A549 (cell line): ENCODE measurements at regions not wholly inside any gene's neighbourhood (a gene's known extent, or its start where the extent isn't known, plus 50 kb on each side); places are given as distances from the start of the nearest gene placed in this dataset.

Experiments used
- ATAC-seq, 2 experiments: fragments of 200-7000 bp in 1 of 2; fragments of >200 bp in 1 of 2; cut with Nextera tagmentation in 1 of 2; cut with Tn5 transposase in 1 of 2; 3 replicates each; pipeline versions ENCODE4 v1.8.0 to v1.9.1; 2018 to 2020; ENCODE audit warnings: mild to moderate bottlenecking in 1 of 2, moderate library complexity in 1 of 2
- CTCF ChIA-PET: fragments of 300-600 bp; sonication (Branson Sonifier 250); formaldehyde crosslinking; extraction: SDS; loops from one replicate; lab custom pipeline; 2021; ENCODE audit warnings: antibody characterized with exemption, inconsistent platforms; lab: Yijun Ruan, JAX
- POLR2A ChIA-PET: fragments of 350-600 bp; formaldehyde crosslinking; extraction: SDS; loops from one replicate; lab custom pipeline; 2021; ENCODE audit warnings: antibody characterized with exemption, inconsistent platforms; lab: Yijun Ruan, JAX
- DNase-seq, 2 experiments: peaks; one replicate each; pipeline versions ENCODE4 v3.0.0 to v3.0.0-alpha.2; 2011 to 2016; ENCODE audit warnings: low read depth in 1 of 2, low spot score in 1 of 2
- FAIRE-seq: peaks from 2 replicates; lab custom pipeline; 2011; peaks lifted over from hg19 to GRCh38; lab: Jason Lieb, UNC
- H3K27ac ChIP-seq, 2 experiments: fragments of >200 bp; sonication (Bioruptor Twin); formaldehyde crosslinking; 3 replicates each; pipeline ENCODE4 v1.5.1; 2016 to 2017
- H3K4me1 ChIP-seq: fragments of >200 bp; sonication (Bioruptor Twin); formaldehyde crosslinking; 3 replicates; pipeline ENCODE4 v1.6.1; 2016
- H3K4me2 ChIP-seq: fragments of >200 bp; sonication (Bioruptor Twin); formaldehyde crosslinking; 3 replicates; pipeline ENCODE4 v1.6.1; 2016
- H3K4me3 ChIP-seq: fragments of >200 bp; sonication (Bioruptor Twin); formaldehyde crosslinking; 3 replicates; pipeline ENCODE4 v1.5.1; 2016
- H3K9me3 ChIP-seq: fragments of >200 bp; sonication (Bioruptor Twin); formaldehyde crosslinking; 3 replicates; pipeline ENCODE4 v1.6.1; 2016
- CBX2 ChIP-seq: fragments of 200-600 bp; sonication (generic); IDR thresholded peaks from 2 replicates; pipeline ENCODE4 v1.6.1; 2016; ENCODE audit warnings: low read depth, mild to moderate bottlenecking, borderline replicate concordance
- CBX8 ChIP-seq: fragments of 200-600 bp; sonication (generic); IDR thresholded peaks from 2 replicates; pipeline ENCODE4 v1.6.1; 2016
- EP300 ChIP-seq, 2 experiments: fragments of >200 bp; sonication (Bioruptor Twin); formaldehyde crosslinking; IDR thresholded peaks; 2 replicates in 1 of 2; 3 replicates in 1 of 2; pipeline ENCODE4 v1.6.1; 2016 to 2017
- FOSB ChIP-seq: fragments of 250-450 bp; sonication (Bioruptor Pico); IDR thresholded peaks from 2 replicates; pipeline ENCODE4 v1.5.0; 2020; ENCODE audit warnings: mild to moderate bottlenecking, moderate library complexity
- GATA3 ChIP-seq: IDR thresholded peaks from 2 replicates; pipeline ENCODE4 v1.6.1; 2012; ENCODE audit warnings: borderline replicate concordance
- HEYL ChIP-seq: fragments of 250-450 bp; sonication (Bioruptor Pico); IDR thresholded peaks from 2 replicates; pipeline ENCODE4 v1.8.0; 2021; ENCODE audit warnings: mild to moderate bottlenecking, moderate library complexity
- JUNB ChIP-seq: fragments of >200 bp; sonication (Bioruptor Twin); formaldehyde crosslinking; IDR thresholded peaks from 2 replicates; pipeline ENCODE4 v1.6.1; 2016
- KDM1A ChIP-seq: fragments of 200-600 bp; sonication (generic); IDR thresholded peaks from 2 replicates; pipeline ENCODE4 v1.6.1; 2016; ENCODE audit warnings: low read depth, mild to moderate bottlenecking
- PHF8 ChIP-seq: fragments of 200-600 bp; sonication (generic); IDR thresholded peaks from 2 replicates; pipeline ENCODE4 v1.6.1; 2016; ENCODE audit warnings: low read depth, mild to moderate bottlenecking, antibody characterized with exemption, moderate library complexity, borderline replicate concordance
- POLR2AphosphoS2 ChIP-seq: conservative IDR thresholded peaks from 2 replicates; pipeline ENCODE4 v1.6.1; 2012; ENCODE audit warnings: low read length, improper control_type of control experiment, inconsistent platforms
- RCOR1 ChIP-seq: fragments of 150-350 bp; IDR thresholded peaks from 2 replicates; pipeline ENCODE4 v1.6.1; 2014; ENCODE audit warnings: antibody characterized with exemption, low read length, low read depth
- TP53 ChIP-seq: fragments of 250-450 bp; sonication (Bioruptor Pico); IDR thresholded peaks from 2 replicates; pipeline ENCODE4 v1.5.0; 2021; ENCODE audit warnings: mild to moderate bottlenecking, moderate library complexity
- ZC3H11A ChIP-seq: fragments of 450-650 bp; IDR thresholded peaks from 2 replicates; pipeline ENCODE4 v1.6.1; 2014; ENCODE audit warnings: antibody characterized with exemption, mild to moderate bottlenecking
- ZSCAN20 ChIP-seq: fragments of 250-450 bp; sonication (Bioruptor Pico); IDR thresholded peaks from 2 replicates; pipeline ENCODE4 v1.8.0; 2022; ENCODE audit warnings: mild to moderate bottlenecking, moderate library complexity
- WGBS: methylation state at CpG from one replicate; pipeline ENCODE4 v1.1.6; 2017; ENCODE audit errors: missing lambda C conversion rate; 5-methylcytosine and 5-hydroxymethylcytosine counted together
- TF ChIP-seq, protein P1 (sequence below): fragments of 250-450 bp; sonication (Bioruptor Pico); IDR thresholded peaks from 2 replicates; pipeline ENCODE4 v1.5.0; 2020; ENCODE audit warnings: low read depth, mild to moderate bottlenecking, moderate library complexity
- TF ChIP-seq, protein P2 (sequence below): IDR thresholded peaks from 2 replicates; pipeline ENCODE4 v1.6.1; 2012
- TF ChIP-seq, protein P3 (sequence below): fragments of 200-600 bp; sonication (generic); IDR thresholded peaks from 2 replicates; pipeline ENCODE4 v1.6.1; 2016; ENCODE audit warnings: antibody characterized with exemption, mild to moderate bottlenecking, moderate library complexity
- TF ChIP-seq, protein P4 (sequence below): IDR thresholded peaks from 2 replicates; pipeline ENCODE4 v1.6.1; 2012; ENCODE audit warnings: low read depth, borderline replicate concordance
- TF ChIP-seq, protein P5 (sequence below): fragments of >200 bp; sonication (Bioruptor Twin); formaldehyde crosslinking; IDR thresholded peaks from 2 replicates; pipeline ENCODE4 v1.6.1; 2016
- TF ChIP-seq, protein P6 (sequence below): fragments of >200 bp; sonication (Bioruptor Twin); formaldehyde crosslinking; IDR thresholded peaks from 3 replicates; pipeline ENCODE4 v1.5.1; 2016
- TF ChIP-seq, protein P7 (sequence below): fragments of >200 bp; sonication (Bioruptor Twin); formaldehyde crosslinking; IDR thresholded peaks from 3 replicates; pipeline ENCODE4 v1.6.1; 2016

DNA sequence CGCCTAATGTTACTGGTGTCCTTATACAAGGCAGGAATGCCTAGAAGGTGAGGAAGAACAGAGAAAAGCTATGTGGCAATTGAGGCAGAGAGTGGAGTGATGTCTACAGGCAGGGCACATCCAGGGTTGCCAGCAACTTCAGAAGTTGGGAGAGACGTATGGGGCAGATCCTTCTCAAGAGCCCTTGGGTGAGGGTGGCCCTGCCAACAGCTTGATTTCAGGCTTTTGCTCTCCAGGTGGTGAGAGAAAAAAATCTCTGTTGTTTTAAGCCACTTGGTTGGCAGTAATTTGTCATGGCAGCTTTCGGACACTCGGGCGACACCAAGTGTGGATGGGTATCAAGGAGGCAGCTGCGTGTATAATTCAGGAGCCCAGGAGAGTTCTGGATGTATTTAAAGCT, 217.4 kb upstream of the SMIM21 start:
- POLR2A ChIA-PET, result no interaction called here
- no peak overlapping the region for H3K27ac ChIP-seq
- WGBS, result 42% methylated on average over 5 of the region's 6 CpGs
- DNase-seq, result no peak
- TF ChIP-seq CBX2 (no peak), FOSB (CRISPR knock-in tag) (no peak), JUNB (no peak), KDM1A (no peak), PHF8 (no peak), RCOR1 (no peak), HEYL (no peak), ZC3H11A (no peak)
- TF ChIP-seq, protein P1, sequence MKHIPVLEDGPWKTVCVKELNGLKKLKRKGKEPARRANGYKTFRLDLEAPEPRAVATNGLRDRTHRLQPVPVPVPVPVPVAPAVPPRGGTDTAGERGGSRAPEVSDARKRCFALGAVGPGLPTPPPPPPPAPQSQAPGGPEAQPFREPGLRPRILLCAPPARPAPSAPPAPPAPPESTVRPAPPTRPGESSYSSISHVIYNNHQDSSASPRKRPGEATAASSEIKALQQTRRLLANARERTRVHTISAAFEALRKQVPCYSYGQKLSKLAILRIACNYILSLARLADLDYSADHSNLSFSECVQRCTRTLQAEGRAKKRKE (CRISPR knock-in tag), result no peak
- TF ChIP-seq, protein P2, sequence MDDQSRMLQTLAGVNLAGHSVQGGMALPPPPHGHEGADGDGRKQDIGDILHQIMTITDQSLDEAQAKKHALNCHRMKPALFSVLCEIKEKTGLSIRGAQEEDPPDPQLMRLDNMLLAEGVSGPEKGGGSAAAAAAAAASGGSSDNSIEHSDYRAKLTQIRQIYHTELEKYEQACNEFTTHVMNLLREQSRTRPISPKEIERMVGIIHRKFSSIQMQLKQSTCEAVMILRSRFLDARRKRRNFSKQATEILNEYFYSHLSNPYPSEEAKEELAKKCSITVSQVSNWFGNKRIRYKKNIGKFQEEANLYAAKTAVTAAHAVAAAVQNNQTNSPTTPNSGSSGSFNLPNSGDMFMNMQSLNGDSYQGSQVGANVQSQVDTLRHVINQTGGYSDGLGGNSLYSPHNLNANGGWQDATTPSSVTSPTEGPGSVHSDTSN, result no peak
- TF ChIP-seq, protein P3, sequence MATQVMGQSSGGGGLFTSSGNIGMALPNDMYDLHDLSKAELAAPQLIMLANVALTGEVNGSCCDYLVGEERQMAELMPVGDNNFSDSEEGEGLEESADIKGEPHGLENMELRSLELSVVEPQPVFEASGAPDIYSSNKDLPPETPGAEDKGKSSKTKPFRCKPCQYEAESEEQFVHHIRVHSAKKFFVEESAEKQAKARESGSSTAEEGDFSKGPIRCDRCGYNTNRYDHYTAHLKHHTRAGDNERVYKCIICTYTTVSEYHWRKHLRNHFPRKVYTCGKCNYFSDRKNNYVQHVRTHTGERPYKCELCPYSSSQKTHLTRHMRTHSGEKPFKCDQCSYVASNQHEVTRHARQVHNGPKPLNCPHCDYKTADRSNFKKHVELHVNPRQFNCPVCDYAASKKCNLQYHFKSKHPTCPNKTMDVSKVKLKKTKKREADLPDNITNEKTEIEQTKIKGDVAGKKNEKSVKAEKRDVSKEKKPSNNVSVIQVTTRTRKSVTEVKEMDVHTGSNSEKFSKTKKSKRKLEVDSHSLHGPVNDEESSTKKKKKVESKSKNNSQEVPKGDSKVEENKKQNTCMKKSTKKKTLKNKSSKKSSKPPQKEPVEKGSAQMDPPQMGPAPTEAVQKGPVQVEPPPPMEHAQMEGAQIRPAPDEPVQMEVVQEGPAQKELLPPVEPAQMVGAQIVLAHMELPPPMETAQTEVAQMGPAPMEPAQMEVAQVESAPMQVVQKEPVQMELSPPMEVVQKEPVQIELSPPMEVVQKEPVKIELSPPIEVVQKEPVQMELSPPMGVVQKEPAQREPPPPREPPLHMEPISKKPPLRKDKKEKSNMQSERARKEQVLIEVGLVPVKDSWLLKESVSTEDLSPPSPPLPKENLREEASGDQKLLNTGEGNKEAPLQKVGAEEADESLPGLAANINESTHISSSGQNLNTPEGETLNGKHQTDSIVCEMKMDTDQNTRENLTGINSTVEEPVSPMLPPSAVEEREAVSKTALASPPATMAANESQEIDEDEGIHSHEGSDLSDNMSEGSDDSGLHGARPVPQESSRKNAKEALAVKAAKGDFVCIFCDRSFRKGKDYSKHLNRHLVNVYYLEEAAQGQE, result no peak
- TF ChIP-seq, all 56 proteins: peak for 0
- no peak for FAIRE-seq
- ATAC-seq, result no peak
- Histone ChIP-seq H3K4me2 (no peak overlapping the region), H3K9me3 (no peaks in the 10 kb centered on the region), H3K4me3 (no peak overlapping the region), H3K4me1 (no peaks in the 10 kb centered on the region)
- CTCF ChIA-PET, result no interaction called here

DNA sequence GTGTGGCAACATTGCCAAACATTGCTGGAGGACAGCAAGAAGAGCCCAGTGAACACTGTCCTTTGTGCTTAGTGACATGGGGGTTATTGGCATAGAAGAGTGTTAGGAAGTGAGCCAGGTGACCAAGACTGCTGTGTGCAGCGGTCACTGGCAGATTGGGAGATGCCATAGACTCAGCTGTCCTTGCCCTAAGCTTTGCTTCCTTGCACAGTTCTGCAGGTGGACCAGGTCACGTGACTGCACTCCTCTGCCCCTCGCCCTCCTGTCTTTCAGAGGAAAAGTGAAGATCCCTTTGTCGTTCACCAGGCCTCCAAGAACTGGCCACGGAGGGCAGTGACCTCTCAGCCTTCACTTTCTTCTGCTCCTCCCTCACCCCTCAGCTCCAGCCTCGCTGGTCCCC, 215.6 kb upstream of the SMIM21 start:
- Histone ChIP-seq H3K9me3 (no peaks in the 10 kb centered on the region), H3K4me1 (no peaks in the 10 kb centered on the region)
- TF ChIP-seq, protein P4, sequence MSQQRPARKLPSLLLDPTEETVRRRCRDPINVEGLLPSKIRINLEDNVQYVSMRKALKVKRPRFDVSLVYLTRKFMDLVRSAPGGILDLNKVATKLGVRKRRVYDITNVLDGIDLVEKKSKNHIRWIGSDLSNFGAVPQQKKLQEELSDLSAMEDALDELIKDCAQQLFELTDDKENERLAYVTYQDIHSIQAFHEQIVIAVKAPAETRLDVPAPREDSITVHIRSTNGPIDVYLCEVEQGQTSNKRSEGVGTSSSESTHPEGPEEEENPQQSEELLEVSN, result no peak
- TF ChIP-seq CBX8 (no peak), ZSCAN20 (CRISPR knock-in tag) (no peak), PHF8 (no peak), GATA3 (no peak), POLR2AphosphoS2 (no peak), FOSB (CRISPR knock-in tag) (no peak), RCOR1 (no peak), TP53 (CRISPR knock-in tag) (no peak), EP300 (IDR thresholded peaks at IDR 0.05) (no peak)
- TF ChIP-seq, protein P5, sequence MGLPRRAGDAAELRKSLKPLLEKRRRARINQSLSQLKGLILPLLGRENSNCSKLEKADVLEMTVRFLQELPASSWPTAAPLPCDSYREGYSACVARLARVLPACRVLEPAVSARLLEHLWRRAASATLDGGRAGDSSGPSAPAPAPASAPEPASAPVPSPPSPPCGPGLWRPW, result no peak
- TF ChIP-seq, protein P6, sequence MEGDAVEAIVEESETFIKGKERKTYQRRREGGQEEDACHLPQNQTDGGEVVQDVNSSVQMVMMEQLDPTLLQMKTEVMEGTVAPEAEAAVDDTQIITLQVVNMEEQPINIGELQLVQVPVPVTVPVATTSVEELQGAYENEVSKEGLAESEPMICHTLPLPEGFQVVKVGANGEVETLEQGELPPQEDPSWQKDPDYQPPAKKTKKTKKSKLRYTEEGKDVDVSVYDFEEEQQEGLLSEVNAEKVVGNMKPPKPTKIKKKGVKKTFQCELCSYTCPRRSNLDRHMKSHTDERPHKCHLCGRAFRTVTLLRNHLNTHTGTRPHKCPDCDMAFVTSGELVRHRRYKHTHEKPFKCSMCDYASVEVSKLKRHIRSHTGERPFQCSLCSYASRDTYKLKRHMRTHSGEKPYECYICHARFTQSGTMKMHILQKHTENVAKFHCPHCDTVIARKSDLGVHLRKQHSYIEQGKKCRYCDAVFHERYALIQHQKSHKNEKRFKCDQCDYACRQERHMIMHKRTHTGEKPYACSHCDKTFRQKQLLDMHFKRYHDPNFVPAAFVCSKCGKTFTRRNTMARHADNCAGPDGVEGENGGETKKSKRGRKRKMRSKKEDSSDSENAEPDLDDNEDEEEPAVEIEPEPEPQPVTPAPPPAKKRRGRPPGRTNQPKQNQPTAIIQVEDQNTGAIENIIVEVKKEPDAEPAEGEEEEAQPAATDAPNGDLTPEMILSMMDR, result no peak
- TF ChIP-seq, protein P7, sequence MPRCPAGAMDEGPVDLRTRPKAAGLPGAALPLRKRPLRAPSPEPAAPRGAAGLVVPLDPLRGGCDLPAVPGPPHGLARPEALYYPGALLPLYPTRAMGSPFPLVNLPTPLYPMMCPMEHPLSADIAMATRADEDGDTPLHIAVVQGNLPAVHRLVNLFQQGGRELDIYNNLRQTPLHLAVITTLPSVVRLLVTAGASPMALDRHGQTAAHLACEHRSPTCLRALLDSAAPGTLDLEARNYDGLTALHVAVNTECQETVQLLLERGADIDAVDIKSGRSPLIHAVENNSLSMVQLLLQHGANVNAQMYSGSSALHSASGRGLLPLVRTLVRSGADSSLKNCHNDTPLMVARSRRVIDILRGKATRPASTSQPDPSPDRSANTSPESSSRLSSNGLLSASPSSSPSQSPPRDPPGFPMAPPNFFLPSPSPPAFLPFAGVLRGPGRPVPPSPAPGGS, result no peak
- TF ChIP-seq, all 56 proteins: peak for 0
- WGBS, result 10% methylated on average over 6 of the region's 6 CpGs
- DNase-seq (no peak), FAIRE-seq (no peak), ATAC-seq (no peak)
- Histone ChIP-seq H3K27ac (no peak overlapping the region), H3K4me2 (no peak overlapping the region), H3K4me3 (no peak overlapping the region)
- ChIA-PET POLR2A (no interaction called here), CTCF (no interaction called here)
